GM21447 (cell line): ENCODE measurements at regions not wholly inside any gene's neighbourhood (a gene's known extent, or its start where the extent isn't known, plus 50 kb on each side); places are given as distances from the start of the nearest gene placed in this dataset.
"Not testable (repeated sequence)": the region's sequence is repeated elsewhere in the genome, so short reads cannot be mapped to it uniquely, and the experiment has no call there.

Experiments
- ATAC-seq: cut with Tn5 transposase; IDR thresholded peaks from one replicate; pipeline ENCODE4 v1.9.1; 2021; ENCODE audit not compliant: unreplicated experiment

DNA sequence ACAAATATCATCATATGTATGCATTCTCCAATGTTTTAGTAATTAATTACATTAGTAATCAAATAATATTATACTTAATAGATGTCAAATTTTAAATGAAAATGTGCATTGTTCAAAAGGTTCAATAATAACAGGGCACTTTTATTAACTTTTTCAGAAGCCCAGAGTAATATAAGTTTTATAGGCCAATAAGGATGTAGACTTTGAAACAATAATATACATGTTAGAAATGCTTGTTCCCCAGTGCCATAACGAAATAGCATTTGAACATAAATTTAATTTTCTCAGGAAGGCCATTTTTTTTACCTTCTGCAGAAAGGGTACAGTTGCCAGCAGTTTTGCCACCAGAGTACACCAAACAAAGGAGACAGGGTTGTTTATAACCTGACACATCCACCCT, 1133.9 kb upstream of the LRRTM3 start:
- no peak for ATAC-seq

DNA sequence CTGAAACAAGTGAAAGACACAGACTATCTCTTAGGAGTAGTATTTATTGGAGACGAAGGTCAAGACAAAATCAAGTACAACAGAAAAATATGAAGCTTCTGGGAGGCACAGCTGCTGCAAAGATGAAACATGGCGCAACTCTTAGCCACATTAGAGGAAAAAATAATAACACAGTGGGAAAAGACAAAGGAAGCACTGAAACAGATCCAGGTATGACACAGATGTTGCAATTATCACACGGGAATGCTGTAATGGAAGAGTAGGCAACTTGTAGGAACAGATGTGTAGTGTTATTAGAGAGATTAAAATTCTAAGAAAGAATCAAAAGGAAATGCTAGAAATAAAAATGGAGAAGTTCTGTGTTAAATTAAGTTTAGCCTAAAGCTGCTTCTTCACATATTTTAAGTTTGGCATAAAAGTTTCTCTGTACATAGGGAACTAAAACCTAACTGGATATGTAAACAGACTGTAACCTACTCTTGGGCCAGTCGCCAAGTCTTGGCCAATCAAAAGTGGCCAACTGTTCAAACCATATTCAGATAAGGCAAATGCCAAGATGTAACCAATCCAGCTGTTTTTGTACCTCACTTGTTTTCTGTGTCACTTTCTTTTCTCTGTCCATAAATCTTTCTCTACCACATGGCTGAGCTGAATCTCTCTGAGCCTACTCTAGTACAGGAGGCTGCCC, 1132.0 kb upstream of the LRRTM3 start:
- ATAC-seq = no peak

DNA sequence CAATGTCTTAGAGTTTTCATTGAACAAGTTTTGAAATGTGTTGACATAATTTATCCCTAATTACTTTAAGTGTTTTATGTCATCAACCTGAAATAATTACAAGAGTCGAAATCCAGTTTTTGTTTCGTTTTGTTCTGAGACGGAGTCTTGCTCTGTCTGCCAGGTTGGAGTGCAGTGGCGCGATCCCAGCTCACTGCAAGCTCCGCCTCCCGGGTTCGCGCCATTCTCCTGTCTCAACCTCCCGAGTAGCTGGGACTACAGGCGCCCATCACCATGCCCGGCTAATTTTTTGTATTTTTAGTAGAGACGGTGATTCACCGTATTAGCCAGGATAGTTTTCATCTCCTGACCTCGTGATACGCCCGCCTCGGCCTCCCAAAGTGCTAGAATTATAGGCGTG, 1131.0 kb upstream of the LRRTM3 start:
- not testable (repeated sequence) for ATAC-seq

DNA sequence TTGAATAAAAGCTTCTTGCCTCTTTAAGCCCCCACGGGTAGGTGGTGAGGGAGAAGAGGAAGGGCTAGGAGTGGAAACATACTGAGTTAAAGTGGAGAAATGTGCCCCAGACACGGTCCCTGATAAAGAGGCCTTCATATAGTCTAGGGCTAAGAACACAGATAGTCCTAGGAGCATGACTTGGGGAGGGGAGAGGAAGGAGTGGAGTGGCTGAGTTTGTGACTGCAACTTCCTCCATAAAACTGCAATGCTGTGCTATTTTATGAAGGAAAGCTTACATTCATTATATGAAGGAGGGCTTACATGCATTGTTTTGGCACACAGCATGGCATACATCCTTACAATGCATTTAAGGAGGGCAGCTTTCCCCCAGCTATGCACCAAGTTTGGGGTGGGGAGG, 1129.4 kb upstream of the LRRTM3 start:
- no peak for ATAC-seq

DNA sequence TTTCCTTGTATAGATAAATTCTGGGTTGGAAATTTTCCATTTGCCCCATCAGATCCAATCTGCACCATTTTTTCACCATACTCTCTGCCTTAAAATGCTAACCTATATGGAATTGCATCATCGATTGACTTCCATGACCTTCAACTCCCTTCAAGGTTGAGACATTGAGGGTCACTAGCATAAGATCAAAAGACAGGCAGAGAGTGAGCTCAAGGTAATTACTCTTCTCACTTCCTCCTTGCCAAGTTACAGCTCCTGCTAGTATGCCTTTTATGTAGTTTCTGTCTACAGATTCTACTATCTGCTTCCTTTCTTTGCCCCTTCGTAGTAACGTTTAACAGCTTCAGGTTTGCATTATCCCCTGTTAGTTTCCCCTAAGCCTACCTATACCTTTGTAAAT, 1127.7 kb upstream of the LRRTM3 start:
- no peak for ATAC-seq

DNA sequence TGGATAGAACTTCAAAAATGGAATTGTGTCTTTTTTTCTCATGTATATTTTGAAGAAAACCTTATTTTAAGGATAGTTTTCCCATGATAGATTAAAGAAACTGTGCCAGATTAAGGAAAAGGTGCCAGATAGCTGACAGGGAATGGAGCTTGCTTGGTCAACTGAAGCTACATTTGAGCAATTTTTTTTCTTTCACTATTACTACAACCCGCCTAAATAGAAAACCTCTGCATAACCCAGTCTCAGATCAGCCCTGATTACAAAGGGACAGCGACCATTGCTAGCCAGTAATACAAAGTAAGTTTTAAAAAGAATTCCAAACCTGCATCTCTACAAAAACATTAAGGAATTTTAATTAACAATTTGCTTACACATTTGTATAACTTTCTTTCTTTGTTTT, 1123.4 kb upstream of the LRRTM3 start:
- ATAC-seq = no peak

DNA sequence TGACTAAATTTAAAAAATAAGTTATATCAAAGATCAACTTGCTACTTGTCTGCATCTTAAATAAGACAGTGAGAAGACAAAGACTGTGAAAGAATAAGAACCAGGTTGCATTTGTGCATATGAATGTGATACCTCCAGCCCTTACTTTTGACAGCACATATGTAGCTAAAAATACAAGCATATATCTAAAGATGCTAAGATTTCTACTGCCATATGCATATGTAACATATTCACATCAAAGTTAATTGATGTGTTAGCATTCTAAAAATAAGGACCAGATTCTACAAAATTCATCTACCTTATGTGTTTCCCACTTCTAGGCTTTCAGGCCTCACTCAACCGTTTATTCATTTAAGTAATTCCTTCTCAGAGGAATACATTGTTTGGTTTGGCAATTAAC, 1120.3 kb upstream of the LRRTM3 start:
- ATAC-seq = no peak

DNA sequence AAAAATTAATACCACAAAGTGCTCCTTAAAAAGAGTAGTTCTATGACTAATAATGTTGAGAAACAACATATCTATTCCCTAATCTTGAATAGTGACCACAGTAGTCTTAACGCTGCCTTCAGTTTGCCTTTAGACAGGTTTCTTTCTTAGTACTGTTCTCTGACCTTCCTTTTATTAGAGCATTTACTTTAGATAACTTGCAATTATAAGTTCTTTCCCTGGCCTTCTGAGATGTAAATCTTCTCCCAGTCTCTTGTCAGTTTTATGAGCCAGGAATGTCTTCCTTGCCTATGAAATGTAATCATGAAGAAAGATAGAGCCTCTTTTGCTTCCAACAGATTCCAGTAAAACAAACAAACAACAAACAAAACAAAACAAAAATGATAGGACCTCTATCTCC, 1119.8 kb upstream of the LRRTM3 start:
- no peak for ATAC-seq

DNA sequence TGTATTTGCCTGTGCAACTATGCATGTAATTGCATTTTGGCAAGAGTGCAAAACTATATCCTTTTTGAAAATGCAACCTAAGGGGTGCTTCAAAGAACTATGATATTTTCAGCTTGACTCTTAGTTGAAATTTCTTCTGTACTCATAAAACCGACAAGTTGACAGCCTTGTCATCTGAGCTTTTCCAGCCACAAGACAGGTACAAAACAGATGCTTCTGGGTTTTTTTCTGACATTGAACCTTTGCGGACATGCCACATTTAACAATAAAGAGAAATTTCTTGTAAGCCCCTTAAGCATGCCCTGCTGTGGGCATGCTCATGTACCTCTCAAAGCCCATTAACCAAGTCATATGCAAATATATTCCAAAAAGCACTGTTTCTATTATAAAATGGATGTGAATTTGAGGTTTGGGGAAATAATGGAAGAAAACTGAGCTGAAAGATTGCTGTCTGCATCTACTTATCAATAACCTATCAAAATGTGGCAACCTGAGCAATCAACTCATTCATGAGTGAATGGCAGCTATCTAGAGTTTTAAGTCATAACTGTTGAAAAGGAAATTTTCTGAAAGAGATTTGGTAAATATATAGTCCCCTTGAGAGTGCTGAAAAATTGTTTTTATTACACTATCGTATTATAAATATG, 1117.0 kb upstream of the LRRTM3 start:
- no peak for ATAC-seq

DNA sequence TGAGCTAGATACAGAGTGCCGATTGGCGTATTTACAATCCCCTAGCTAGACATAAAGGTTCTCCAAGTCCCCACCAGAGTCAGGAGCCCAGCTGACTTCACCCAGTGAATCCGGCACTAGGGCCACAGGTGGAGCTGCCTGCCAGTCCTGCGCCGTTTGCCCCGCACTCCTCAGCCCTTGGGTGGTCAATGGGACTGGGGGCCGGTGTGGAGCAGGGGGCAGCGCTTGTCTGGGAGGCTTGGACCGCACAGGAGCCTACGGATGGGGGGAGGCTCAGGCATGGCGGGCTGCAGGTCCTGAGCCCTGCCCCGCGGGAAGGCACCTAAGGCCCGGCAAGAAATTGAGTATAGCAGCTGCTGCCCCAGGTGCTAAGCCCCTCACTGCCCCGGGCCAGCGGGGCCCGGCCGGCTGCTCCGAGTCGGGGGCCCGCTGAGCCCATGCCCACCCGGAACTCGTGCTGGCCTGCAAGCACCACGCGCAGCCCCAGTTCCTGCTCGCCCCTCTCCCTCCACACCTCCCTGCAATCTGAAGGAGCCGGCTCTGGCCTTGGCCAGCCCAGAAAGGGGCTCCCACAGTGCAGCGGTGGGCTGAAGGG, 1113.8 kb upstream of the LRRTM3 start:
- ATAC-seq = no peak

DNA sequence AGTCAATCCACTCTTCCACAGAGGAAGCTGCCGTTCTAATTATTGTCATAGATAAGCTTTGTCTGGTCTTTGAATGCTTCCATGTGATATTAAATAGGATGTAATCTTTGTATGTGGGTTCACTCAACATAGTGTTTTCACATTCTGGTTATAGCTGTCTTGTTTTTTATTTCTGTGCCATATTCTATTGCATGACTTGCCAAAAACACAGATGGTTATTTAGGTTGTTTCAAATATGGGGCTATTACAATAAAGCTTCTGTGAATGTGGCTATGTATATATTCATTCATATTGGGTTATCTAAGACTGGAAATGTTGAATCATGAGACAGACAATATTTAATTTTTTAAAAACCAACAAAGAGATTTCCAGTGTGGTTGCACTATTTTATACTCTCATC, 1109.3 kb upstream of the LRRTM3 start:
- ATAC-seq = no peak

DNA sequence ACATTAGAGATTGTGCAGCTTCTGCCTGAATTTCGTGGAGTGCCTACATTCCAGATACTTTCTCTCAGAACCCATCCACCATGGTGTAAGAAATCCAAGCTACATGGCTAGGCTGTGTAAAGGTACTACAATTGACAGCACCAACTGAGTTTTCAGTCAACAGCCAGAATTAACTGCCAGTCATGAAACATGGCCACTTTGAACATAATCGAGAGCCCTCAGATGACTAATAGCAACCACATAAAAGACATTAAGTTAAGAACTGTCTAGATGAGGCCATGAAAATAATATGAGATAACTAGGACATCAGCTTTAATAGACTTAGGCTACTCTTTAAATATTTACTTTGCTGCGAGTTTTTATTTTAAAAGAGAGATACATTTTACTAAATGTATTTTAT, 1106.8 kb upstream of the LRRTM3 start:
- ATAC-seq = no peak

DNA sequence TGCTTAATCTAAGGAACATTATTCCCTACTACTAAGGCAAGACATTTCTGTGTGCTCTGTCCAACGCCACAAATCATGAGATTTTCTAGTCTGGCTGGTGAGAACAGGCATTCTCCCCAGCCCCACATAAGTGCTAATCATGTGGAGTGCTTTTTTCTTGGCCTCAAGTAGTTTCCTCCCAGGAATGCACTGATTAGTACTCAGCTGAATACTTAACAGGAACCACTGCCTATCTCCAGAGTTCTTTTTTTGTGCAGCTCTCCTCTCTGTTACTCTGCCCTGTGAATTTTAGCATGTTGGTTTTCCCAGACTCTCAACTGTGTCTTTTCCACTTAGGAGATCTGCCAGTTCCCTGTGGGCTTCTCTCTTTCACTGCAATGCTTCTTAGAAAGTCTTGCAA, 1098.5 kb upstream of the LRRTM3 start:
- no peak for ATAC-seq

DNA sequence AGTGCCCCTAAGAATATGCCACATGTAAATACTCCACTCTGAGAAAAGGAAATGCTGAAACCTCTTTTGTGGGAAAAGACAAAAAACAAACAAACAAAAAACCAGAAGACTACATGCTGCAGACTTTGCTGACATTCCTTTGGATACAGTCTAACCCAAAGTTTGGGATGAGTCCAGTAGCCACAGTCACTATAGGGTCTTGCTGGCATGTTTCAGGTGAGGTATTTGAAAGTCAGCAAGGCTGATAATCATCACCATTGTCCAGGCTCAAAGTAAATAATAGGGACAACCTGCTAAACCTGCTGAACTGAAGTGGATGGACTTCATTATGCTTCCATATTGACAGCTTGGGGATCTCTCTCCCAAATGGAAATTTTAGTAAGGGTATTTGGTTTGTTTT, 1087.0 kb upstream of the LRRTM3 start:
- ATAC-seq = no peak

DNA sequence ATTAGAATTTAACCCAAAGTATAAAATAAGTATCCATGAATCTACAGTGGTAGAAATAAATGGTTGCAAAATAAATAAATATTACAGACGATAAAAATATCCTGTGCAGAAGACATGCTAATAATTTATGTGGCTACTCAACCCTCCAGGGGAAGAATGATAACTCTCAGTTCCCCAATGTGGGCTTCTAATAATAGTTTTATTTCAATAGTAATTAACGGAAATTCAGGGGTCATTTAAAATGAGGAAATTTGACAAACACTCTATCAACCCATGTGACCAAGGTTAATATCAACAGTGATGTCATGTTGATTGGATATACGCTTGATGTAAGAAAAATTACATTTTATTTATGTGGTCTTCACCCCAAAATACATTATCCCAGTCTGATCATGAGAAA, 1082.6 kb upstream of the LRRTM3 start:
- no peak for ATAC-seq

DNA sequence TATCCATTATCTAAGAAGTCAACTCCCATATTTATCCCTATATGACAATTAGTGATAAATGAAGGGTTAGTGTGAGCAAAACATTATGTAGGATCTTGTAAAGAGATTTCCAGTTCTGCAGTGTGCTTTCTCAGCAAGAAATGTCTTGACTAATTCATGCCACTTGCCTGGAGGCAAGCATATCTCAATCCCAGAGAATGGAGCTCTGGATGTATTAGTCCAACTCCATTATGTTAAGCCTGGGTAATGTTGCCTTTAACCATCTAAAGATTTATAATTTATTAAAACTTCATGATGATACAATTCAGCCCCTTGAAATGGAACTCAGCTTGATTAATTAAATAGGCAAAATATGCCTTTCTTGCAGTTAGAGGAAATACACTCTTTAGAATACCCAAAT, 1079.9 kb upstream of the LRRTM3 start:
- ATAC-seq = no peak

DNA sequence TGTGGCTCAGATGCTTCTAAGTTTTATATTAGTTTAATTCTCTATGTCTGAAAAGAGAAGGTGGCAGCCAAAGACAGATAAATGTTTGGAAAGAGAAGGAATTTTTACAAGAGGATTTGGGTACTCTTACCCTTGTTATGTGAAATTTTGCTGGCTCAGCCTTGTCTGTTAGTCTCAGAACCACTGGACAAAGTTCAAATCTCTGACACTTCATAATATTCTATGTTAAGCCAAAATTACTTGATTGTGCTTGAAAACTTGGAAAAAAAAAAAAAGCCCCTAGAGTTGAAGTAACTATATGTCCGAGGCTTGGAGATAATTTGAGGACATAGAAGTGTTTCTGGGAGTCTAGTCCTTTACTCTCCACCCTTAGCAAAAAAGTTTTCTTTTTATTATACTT, 1079.3 kb upstream of the LRRTM3 start:
- no peak for ATAC-seq

DNA sequence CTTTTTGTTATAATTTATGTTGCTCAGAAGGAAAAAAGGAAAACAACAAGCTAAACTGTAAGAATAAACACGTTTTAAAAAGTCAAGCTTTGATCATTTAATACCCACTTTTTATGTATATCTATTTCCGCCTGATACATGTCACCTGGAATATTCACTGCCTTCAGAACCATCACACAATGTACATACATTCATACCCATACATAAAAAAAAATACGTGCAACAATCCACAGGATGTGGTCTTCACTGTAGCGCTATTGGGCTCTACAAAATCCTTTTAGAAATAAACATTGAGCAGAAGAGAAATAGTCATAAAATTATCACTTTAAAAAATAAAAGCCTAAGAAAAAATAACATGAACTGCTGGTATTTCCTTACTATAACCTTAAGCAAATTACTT, 1078.9 kb upstream of the LRRTM3 start:
- ATAC-seq = no peak

DNA sequence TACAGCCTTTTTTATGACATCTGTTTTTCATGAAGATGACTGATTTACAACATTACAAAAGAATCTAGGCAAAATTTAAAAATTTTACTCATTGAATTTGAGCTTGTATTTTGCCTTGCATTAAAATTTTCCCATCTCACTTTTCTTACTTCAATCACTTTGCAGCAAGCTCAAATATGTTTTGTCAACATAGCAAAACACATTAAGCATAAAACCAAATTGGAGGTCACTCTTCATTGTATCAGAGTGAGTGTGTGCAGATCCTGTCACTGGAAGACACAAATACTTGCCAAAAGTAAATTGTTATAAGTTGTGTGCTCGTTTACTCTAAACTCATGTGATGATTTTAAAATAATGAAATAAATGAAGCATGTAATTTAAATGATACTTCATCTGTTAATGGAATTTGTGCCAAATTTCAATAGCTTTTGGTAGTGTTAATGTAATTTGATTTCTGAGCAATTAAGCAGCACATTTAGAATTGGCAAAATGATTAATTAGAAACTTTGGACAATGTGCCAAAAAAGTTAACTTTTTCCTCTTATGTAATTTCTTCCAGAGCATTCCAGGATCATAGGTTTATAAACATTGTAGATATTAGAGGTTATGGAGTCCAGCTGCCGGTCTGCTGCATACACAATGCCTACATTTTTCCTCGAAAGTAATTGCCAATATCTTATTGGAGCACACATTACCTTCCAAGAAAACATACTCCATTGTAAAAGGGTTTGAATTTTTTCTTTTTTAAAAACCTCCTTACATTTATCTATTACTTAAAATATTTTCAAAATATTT, 1078.2 kb upstream of the LRRTM3 start:
- no peak for ATAC-seq

DNA sequence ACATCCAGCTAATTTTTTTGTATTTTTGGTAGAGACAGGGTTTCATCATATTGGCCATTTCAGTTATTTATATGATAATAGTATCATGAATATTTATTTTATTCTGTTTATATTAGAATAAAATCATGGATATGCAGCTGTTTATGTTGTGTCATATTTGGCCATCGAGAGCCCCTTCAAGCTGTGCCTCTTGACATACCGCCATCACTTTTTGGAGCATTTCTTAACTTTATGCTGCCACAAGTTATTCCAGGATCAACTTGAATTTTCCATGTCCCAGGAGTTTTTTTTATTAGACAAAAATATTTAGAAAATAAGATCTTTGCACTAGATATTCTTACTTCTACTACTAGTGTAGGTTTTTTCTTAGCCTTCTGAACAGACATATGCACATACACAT, 1067.0 kb upstream of the LRRTM3 start:
- ATAC-seq = no peak

DNA sequence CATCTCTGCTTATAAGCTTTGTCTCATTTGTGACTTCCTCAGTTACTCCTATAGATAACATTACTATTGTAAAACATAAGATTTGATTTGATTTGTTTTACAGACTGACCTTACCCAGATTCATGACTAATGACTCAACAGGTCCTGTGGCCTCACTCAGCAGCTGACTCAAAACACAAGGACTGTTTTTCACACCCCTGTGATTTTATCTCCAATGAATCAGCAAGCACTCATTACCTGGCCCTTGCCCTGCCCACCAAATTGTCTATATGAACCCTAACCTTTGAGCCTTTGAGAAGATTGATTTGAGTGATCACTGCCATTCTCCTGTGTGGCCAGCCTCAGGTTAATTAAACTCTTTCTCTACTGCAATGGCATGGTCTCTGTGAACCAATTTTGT, 1064.6 kb upstream of the LRRTM3 start:
- ATAC-seq = no peak
